Adrenal gland (tissue), 5 donors: ENCODE measurements at regions not wholly inside any gene's neighbourhood (a gene's known extent, or its start where the extent isn't known, plus 50 kb on each side); places are given as distances from the start of the nearest gene placed in this dataset.
"Not testable (repeated sequence)": the region's sequence is repeated elsewhere in the genome, so short reads cannot be mapped to it uniquely, and the experiment has no call there.

Experiments
- POLR2A ChIP-seq, 2 donors: fragments of 450-650 bp; IDR thresholded peaks; one replicate each; pipeline ENCODE4 v1.6.1; 2017; ENCODE audit warnings: antibody characterized with exemption in 2 of 2, mild to moderate bottlenecking in 2 of 2, moderate library complexity in 1 of 2
- TF ChIP-seq, protein P1 (sequence below), 6 experiments: fragments of 450-650 bp in 4 of 6; fragments of 200-600 bp in 2 of 6; sonication (generic) in 1 of 6; IDR thresholded peaks; 1 replicate in 5 of 6; 2 replicates in 1 of 6; pipeline versions ENCODE4 v1.5.1 to v1.8.0; 2016 to 2021; ENCODE audit warnings: antibody characterized with exemption in 6 of 6, mild to moderate bottlenecking in 2 of 6, moderate library complexity in 1 of 6
- donor health status: DM: no; HTN: no; CAD: no.

DNA sequence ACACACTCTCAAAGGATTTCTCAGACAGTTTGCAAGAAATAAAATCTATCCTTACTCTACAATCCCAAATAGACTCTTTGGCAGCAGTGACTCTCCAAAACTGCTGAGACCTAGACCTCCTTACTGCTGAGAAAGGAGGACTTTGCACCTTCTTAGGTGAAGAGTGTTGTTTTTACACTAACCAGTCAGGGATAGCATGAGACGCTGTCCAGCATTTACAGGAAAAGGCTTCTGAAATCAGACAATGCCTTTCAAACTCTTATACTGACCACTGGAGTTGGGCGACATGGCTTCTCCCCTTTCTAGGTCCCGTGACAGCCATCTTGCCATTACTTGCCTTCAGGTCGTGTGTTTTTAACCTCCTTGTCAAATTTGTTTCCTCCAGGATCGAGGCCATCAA lies 268.4 kb downstream of the S1PR1 start:
- TF ChIP-seq POLR2A (IDR thresholded peaks at IDR 0.05), result not testable (repeated sequence)
- TF ChIP-seq, protein P1, sequence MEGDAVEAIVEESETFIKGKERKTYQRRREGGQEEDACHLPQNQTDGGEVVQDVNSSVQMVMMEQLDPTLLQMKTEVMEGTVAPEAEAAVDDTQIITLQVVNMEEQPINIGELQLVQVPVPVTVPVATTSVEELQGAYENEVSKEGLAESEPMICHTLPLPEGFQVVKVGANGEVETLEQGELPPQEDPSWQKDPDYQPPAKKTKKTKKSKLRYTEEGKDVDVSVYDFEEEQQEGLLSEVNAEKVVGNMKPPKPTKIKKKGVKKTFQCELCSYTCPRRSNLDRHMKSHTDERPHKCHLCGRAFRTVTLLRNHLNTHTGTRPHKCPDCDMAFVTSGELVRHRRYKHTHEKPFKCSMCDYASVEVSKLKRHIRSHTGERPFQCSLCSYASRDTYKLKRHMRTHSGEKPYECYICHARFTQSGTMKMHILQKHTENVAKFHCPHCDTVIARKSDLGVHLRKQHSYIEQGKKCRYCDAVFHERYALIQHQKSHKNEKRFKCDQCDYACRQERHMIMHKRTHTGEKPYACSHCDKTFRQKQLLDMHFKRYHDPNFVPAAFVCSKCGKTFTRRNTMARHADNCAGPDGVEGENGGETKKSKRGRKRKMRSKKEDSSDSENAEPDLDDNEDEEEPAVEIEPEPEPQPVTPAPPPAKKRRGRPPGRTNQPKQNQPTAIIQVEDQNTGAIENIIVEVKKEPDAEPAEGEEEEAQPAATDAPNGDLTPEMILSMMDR (IDR thresholded peaks at IDR 0.05), result not testable (repeated sequence)
